GM21619 (cell line): ENCODE measurements at regions not wholly inside any gene's neighbourhood (a gene's known extent, or its start where the extent isn't known, plus 50 kb on each side); places are given as distances from the start of the nearest gene placed in this dataset.
"Not testable (repeated sequence)": the region's sequence is repeated elsewhere in the genome, so short reads cannot be mapped to it uniquely, and the experiment has no call there.

ENCODE experiments used
- ATAC-seq: cut with Tn5 transposase; IDR thresholded peaks from one replicate; pipeline ENCODE4 v1.9.1; 2021; ENCODE audit not compliant: unreplicated experiment

DNA sequence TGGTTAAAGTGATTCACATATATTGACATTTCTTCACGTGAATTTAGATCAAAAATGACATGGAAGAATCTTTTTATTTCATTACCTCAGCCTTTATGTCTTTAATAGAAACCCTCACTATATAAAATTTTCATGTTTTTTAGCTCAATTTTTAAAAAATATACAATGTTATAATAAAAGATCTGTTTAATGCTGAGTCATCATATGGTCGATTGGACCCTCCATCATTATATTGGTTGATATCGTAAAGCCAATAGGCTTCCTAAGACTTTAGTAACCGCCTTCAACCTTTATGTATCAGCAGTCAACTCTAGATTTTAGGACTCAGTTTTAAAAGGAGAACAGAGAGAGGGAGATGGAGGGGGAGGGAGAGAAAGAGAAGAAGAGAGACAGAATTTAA lies 162.3 kb upstream of the FERD3L start:
- no peak for ATAC-seq

GRCh38 chr7:19305698-19306097 lies 160.5 kb upstream of the FERD3L start:
- peak; percentile 56 for ATAC-seq

DNA sequence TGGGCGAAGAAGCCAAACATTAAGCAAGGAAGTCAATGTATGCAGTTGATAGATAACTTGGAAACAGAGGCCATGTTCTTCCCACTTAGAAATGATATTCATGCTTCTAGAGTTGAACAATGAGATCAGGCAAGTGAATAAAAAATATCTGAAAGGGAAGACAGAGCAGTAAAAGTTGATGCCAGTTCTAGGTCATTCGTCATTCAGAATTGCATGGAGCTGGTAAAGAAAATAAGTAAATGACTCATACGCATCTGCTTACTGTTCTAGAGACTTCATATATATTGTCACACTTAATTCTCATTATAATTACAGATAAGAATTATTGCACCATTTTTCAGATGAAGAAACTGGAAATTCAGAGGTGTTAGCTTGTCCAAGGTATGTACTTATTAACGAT lies 158.9 kb upstream of the FERD3L start:
- ATAC-seq, result no peak

- ATAC-seq, result no peak
Observed at GRCh38 chr7:19302731-19303130, 157.5 kb upstream of the FERD3L start.

GRCh38 chr7:19296617-19297016 lies 151.4 kb upstream of the FERD3L start:
- ATAC-seq, result no peak

DNA sequence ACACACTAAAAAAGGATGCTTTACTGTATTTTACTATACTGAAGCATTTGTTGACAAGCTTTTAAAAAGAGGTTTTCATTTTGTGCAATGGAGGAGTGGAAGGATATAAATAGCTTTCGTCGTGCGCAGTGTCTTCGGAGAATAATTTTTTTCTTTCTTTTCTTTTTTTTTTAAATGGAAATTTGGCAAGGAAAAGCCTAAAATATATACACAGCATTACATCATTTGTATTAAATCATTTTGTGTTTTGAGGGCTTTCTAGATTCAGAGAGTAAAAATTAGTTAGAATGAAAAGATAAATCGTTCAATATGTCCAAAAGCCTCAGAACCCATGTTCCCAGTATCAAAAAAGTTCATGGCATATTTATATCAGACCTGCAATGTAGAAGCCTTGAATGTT lies 150.2 kb upstream of the FERD3L start:
- ATAC-seq, result no peak

DNA sequence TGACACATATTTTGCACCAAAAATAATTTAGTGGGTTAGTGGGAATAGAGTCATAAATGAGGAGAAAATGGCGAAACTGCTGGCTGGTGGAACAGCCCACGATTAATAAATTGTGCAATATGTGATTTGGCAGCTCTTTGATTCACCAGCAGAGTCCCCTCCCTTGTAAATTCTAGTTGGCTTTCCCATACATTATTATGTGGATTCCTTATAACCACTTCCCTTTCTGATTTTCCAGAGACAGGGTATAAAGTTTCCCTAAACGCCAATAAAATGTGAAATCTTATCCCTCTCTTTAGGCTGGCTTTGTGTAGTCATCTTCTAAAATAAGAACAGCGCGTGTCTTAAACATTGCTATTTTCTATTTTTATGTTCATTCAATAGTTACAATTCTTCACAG lies 149.4 kb upstream of the FERD3L start:
- ATAC-seq, result no peak

DNA sequence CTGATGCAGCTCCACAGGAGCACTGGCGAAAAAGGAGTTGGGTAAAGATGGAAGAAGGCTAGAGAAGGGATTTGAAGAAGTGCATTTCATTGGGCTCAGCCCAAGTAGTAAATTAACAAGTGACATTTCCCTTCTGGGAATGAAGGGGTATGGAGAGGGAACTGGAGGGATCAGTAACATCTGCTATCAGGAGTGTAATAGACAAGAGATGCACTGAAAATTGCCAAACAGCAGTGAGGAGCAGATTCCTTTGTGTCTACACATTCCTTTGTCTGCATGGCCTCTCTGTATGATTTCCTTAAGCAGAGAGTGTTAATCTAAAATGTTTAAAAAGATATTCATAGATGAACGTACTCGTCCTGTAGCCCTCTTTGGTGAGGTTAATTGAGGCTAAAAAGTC lies 148.2 kb upstream of the FERD3L start:
- ATAC-seq, result no peak

DNA sequence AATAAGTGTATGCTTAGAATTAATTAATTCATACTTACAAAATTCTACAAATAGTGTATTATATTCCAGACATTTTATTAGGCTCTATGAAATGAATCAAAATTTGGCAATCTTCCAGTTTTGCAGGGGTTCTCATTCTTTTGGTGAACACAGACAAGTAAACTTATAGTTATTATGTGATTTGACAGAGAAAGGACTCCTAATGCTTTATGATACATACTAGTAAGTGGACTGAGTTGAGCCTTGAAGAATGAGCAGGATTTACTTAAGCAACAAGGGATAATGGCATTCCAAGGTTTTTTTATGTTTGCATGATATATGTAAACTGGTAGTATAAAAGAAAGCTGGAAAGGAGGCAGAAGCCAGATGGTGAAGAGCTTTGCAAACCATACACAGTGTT lies 145.7 kb upstream of the FERD3L start:
- ATAC-seq, result no peak

DNA sequence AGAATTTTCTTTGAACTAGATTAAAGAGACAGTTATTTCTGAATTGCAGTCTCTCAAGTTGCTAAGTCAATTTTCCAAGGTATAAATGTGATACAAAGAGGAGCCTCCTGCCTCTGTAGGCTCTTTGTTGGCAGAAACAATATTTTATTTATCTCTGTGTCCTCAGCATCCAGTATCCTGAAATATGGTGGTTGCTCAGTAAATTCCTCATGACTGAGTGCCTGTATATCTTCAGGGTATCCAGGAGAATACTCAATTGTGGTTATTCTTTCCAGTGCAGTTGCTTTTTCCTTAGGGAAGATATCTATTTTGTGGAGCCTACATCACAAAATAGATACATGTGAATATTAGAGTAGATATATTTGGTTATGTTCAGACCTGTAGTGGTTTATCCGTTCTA lies 144.8 kb upstream of the FERD3L start:
- no peak for ATAC-seq

- no peak for ATAC-seq
Observed at GRCh38 chr7:19284596-19285300, 139.5 kb upstream of the FERD3L start.

GRCh38 chr7:19284136-19284535 lies 138.9 kb upstream of the FERD3L start:
- ATAC-seq, result no peak

DNA sequence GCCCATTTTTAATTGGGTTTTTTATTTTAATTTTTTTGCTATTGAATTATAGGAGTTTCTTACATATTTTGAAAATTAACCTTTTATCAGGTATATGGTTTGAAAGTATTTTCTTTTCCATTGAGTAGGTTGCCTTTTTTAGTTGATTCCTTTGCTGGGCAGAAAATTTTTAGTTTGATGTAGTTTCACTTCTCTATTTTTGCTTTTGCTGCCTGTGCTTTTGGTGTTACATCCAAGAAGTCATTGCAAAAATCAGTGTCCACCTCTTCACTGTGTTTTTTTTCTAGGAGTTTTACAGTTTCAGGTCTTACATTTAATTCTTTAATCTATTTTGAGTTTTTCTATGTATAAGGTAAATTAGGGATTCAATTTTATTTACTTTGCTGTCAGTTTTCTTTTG lies 129.8 kb upstream of the FERD3L start:
- ATAC-seq, result no peak

- ATAC-seq, result not testable (repeated sequence)
Observed at GRCh38 chr7:19272329-19272728, 127.1 kb upstream of the FERD3L start.

DNA sequence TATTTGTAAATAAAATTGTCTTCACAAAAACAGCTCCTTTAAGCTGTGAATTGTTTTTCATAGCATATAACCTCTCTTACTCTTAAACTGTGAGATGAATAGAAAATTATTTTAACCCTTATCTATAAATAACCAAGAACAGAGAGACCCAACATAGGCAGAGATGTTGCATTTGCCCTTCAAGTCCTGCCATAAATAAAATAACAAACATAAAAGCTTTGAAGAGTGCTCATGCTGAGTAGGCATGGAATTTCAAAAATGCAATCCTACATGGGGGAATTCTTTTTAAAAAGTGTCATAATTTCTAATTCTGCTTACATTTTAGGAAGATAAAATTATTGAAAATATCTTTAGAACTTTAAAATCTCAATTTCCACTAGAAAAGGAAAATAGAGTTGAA lies 124.1 kb upstream of the FERD3L start:
- no peak for ATAC-seq

GRCh38 chr7:19268737-19269136 lies 123.5 kb upstream of the FERD3L start:
- no peak for ATAC-seq

DNA sequence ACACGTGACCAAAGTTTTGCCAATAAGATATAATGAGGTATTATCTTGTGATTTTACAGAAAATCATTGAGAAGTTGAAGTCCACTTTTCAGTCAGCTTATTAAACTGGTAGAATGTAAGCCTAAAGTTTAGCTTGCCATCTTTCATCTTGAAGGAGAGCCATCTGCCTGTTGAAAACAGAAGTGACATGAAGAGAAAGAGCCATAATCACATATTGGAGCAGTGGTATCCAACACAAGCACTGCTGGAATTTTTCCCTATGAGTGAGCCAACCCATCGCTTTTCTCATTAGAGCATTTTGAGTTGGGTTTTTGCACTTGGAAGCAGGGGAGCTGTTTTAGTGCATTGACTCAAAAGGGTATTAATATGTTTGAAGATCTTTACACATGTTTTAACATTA lies 117.6 kb upstream of the FERD3L start:
- no peak for ATAC-seq

DNA sequence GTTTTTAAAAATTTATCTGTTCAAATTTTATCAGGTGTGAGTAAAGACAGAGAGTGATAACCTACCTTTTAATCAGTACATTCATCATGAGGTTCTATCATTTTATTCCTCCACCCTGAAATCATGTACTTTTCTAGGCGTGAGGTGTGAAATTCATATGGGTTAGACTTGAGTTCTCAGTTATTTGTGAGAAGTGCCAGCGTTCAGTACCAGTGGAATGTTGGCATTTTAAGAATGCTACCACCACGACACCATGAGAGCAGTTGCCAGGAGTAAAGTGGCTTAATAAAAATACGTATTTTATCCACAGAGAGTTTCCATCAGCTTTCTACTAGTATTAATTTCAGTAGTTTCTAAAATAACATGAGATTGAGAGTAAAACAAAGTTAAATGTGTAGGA lies 104.1 kb upstream of the FERD3L start:
- ATAC-seq, result no peak

DNA sequence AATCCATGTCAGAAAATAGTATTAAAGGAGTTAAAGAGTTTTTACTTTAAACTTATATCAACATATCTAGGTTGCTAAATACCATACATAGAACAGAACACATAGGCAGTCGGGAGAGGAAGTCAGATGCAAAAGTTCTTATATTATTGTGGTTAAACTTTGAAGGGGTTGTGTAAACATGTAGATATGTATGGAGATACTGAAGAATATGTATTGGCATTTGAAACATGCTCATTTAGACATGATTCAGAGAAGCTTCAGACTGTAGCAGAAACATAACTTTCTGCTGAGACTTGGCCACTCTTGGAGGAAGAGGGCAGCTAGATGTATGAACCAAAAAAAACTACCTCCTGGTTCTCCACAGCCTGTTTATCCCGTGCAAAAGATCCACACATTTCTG lies 103.5 kb upstream of the FERD3L start:
- ATAC-seq, result no peak

GRCh38 chr7:19248115-19248514 lies 102.9 kb upstream of the FERD3L start:
- no peak for ATAC-seq

- ATAC-seq, result no peak
Observed at GRCh38 chr7:19247017-19247416, 101.8 kb upstream of the FERD3L start.

DNA sequence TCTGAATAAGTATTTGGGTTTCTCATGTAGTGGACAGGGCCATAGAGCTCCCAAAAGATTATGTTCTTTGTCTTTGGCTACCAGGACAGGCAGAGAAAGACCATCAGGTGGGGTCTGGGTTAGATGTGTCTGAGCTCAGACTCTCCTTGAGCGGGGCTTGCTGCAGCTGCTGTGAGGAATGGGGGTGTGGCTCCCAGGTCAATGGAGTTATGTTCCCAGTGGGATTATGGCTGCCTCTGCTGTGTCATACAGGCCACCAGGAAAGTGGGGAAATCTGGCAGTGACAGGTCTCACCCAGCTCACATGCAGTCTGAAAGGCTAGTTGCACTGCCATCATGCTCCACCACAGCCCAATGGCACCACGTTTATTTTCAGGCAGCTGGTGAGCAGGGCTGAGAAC lies 97.0 kb upstream of the FERD3L start:
- ATAC-seq, result no peak

DNA sequence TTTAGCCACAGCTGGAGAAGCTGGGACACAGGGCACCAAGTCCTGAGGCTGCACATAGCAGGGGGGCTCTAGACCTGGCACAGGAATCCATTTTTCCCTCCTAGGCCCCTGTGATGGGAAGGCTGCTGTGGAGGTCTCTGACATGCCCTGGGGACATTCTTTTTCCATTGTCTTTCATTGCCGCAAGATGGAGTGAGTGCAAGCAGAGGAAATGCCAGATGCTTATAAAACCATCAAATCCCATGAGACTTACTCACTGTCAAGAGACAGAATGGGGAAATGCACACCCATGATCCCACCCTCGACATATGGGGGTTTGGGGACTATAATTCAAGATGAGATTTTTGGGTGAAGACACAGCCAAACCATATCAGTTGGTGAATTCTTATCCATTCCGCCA lies 94.7 kb upstream of the FERD3L start:
- ATAC-seq, result no peak

- ATAC-seq, result no peak
Observed at GRCh38 chr7:19235680-19236079, 90.5 kb upstream of the FERD3L start.
